MM.1S (cell line): ENCODE measurements at regions not wholly inside any gene's neighbourhood (a gene's known extent, or its start where the extent isn't known, plus 50 kb on each side); places are given as distances from the start of the nearest gene placed in this dataset.

Experiments
- DNase-seq: peaks from one replicate; pipeline ENCODE4 v3.0.0-alpha.2; 2015
- H2AFZ ChIP-seq: fragments of 300-600 bp; sonication (generic); 2 replicates; pipeline ENCODE4 v1.6.0; 2016; ENCODE audit warnings: antibody characterized with exemption, low read length
- H3F3A ChIP-seq: fragments of 300-600 bp; sonication (generic); 2 replicates; pipeline ENCODE4 v1.6.1; 2016; ENCODE audit warnings: mild to moderate bottlenecking, antibody characterized with exemption, low read length, moderate library complexity, mixed read lengths; ENCODE audit not compliant: insufficient read depth
- H3K27ac ChIP-seq: fragments of 300-600 bp; sonication (generic); 2 replicates; pipeline ENCODE4 v1.5.1; 2016; ENCODE audit warnings: mild to moderate bottlenecking, low read length
- H3K27me3 ChIP-seq: fragments of 300-600 bp; sonication (generic); replicated peaks from 2 replicates; pipeline ENCODE4 v1.6.0; 2016; ENCODE audit warnings: low read length; ENCODE audit not compliant: insufficient read depth
- H3K36me3 ChIP-seq: fragments of 300-600 bp; sonication (generic); replicated peaks from 2 replicates; pipeline ENCODE4 v1.6.1; 2016; ENCODE audit warnings: mild to moderate bottlenecking, low read length, mixed read lengths; ENCODE audit not compliant: insufficient read depth
- H3K4me1 ChIP-seq: fragments of 300-600 bp; sonication (generic); 2 replicates; pipeline ENCODE4 v1.6.1; 2016; ENCODE audit warnings: low read length, mixed read lengths
- H3K4me2 ChIP-seq: fragments of 300-600 bp; sonication (generic); 2 replicates; pipeline ENCODE4 v1.6.0; 2016; ENCODE audit warnings: low read depth, low read length
- H3K4me3 ChIP-seq: fragments of 300-600 bp; sonication (generic); 2 replicates; pipeline ENCODE4 v1.5.1; 2016; ENCODE audit warnings: low read length, mixed read lengths
- H3K79me2 ChIP-seq: fragments of 300-600 bp; sonication (generic); 2 replicates; pipeline ENCODE4 v1.6.1; 2016; ENCODE audit warnings: mixed run types, low read length, mixed read lengths
- H3K9ac ChIP-seq: fragments of 300-600 bp; sonication (generic); 2 replicates; pipeline ENCODE4 v1.6.1; 2016; ENCODE audit warnings: low read length, mixed read lengths
- H3K9me2 ChIP-seq: fragments of 300-600 bp; sonication (generic); replicated peaks from 2 replicates; pipeline ENCODE4 v1.6.1; 2016; ENCODE audit warnings: mild to moderate bottlenecking, low read length, mixed read lengths; ENCODE audit not compliant: insufficient read depth
- H3K9me3 ChIP-seq: fragments of 300-600 bp; sonication (generic); replicated peaks from 2 replicates; pipeline ENCODE4 v1.6.1; 2016; ENCODE audit warnings: mild to moderate bottlenecking, low read length, mixed read lengths; ENCODE audit not compliant: insufficient read depth
- H4K20me1 ChIP-seq: fragments of 300-600 bp; sonication (generic); 2 replicates; pipeline ENCODE4 v1.6.1; 2016; ENCODE audit warnings: mild to moderate bottlenecking, low read length, moderate library complexity, mixed read lengths; ENCODE audit not compliant: insufficient read depth
- EZH2 ChIP-seq: fragments of 300-600 bp; sonication (generic); optimal IDR thresholded peaks from 2 replicates; pipeline ENCODE3; 2017; ENCODE audit warnings: low read depth, mild to moderate bottlenecking, antibody characterized with exemption, low read length, mixed read lengths
- EZH2phosphoT487 ChIP-seq: fragments of 300-600 bp; sonication (generic); IDR thresholded peaks from 2 replicates; pipeline ENCODE4 v1.6.1; 2018; ENCODE audit warnings: antibody characterized with exemption, low read length
- TF ChIP-seq, protein P1 (sequence below): fragments of 300-600 bp; sonication (generic); IDR thresholded peaks from 2 replicates; pipeline ENCODE4 v1.5.1; 2016; ENCODE audit warnings: antibody characterized with exemption, low read length, mixed read lengths

DNA sequence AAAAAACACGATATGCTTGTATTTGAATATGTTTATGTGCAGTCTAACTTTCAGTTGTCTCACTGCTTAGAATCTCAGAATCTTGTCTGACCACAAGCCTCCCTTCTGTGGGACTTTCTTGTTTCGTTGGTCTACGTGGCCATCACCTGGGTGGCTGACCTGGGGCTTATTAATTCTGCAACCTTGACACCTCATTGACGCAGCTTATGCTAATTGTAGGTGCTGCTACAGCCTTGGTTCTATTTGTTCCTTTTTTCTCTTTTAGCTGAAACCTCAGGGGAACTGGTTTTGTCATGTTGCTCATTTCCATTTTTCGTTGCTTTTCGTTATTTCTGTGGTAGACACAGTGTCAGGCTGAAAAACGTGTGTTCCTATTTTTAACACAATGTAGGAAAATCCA lies 273.7 kb downstream of the SLC4A3 start:
- Histone ChIP-seq H3K4me1 (no peaks in the 10 kb centered on the region), H3K79me2 (no peaks in the 10 kb centered on the region), H2AFZ (no peak overlapping the region), H3K9me3 (no peaks in the 10 kb centered on the region), H3K27me3 (no peaks in the 10 kb centered on the region), H3F3A (no peaks in the 10 kb centered on the region), H3K9me2 (no peaks in the 10 kb centered on the region), H3K4me3 (no peak overlapping the region), H3K27ac (no peak overlapping the region; the same call in 1 of the 2 replicates), H3K4me2 (no peak overlapping the region), H3K9ac (no peak overlapping the region), H3K36me3 (no peaks in the 10 kb centered on the region), H4K20me1 (no peaks in the 10 kb centered on the region)
- DNase-seq = peak; percentile 33
- TF ChIP-seq, protein P1, sequence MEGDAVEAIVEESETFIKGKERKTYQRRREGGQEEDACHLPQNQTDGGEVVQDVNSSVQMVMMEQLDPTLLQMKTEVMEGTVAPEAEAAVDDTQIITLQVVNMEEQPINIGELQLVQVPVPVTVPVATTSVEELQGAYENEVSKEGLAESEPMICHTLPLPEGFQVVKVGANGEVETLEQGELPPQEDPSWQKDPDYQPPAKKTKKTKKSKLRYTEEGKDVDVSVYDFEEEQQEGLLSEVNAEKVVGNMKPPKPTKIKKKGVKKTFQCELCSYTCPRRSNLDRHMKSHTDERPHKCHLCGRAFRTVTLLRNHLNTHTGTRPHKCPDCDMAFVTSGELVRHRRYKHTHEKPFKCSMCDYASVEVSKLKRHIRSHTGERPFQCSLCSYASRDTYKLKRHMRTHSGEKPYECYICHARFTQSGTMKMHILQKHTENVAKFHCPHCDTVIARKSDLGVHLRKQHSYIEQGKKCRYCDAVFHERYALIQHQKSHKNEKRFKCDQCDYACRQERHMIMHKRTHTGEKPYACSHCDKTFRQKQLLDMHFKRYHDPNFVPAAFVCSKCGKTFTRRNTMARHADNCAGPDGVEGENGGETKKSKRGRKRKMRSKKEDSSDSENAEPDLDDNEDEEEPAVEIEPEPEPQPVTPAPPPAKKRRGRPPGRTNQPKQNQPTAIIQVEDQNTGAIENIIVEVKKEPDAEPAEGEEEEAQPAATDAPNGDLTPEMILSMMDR = no peak
- TF ChIP-seq EZH2phosphoT487 (no peak), EZH2 (no peak)

DNA sequence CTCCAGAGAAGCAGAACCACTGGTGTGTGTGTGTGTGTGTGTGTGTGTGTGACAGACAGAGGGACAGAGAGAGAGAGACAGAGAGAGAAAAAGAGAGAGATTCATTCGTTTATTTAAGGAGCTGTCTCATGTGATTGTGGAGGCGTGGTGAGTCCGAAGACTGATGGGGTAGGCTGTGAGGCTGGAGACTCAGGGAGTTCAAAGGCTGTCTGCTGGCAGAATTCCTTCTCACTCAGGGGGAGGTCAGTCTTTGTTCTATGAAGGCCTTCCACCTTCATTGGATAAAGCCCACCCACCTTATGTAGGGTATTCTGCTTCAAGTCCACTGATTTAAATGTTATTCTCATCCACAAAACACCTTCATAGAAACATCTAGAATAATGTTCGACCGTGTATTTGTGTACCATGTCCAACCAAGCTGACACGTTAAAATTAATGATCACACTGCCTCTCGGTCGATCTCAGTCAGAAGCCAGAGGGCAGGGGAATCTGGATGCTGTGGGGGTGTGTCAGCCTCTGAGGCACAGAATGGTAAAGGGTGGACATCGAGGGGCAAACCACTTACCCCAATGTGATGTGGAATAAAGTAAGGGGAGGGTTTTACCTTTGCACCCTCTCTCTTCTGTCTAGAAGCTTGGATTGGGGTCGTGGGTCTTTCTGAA lies 275.6 kb downstream of the SLC4A3 start:
- Histone ChIP-seq H3K4me3 (no peak overlapping the region), H3K4me2 (no peak overlapping the region), H3K4me1 (no peaks in the 10 kb centered on the region), H3K79me2 (no peaks in the 10 kb centered on the region), H3K9ac (no peak overlapping the region), H3K36me3 (no peaks in the 10 kb centered on the region), H3K27me3 (no peaks in the 10 kb centered on the region), H4K20me1 (no peaks in the 10 kb centered on the region), H3K9me2 (no peaks in the 10 kb centered on the region), H2AFZ (no peak overlapping the region), H3K9me3 (no peaks in the 10 kb centered on the region), H3F3A (no peaks in the 10 kb centered on the region), H3K27ac (no peak overlapping the region)
- DNase-seq = no peak
- TF ChIP-seq, protein P1 = no peak
- TF ChIP-seq EZH2 = no peak
- no peak for TF ChIP-seq EZH2phosphoT487

DNA sequence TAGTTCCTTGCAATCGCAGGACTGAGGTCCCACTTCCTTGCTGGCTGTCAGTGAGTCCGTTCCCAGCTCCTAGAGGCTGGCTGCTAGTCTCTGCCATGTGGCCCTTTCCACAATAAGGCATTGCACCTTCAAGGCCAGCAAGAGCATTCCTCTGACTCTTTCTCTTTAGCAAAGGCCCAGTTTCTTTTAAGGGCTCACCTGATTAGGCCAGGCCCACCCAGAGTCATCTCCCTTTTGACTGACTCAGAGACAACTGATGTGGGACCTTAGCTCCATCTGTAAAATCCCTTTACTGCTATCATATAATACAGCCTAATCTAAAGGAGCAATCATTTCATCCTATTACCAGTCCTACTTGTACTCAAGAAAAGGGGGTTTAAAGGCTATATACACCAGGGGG lies 278.2 kb downstream of the SLC4A3 start:
- Histone ChIP-seq H3K9me2 (no peaks in the 10 kb centered on the region), H3K9me3 (no peaks in the 10 kb centered on the region), H4K20me1 (no peaks in the 10 kb centered on the region), H2AFZ (no peak overlapping the region), H3K36me3 (no peaks in the 10 kb centered on the region), H3K27me3 (no peaks in the 10 kb centered on the region), H3K4me2 (no peak overlapping the region), H3K79me2 (no peaks in the 10 kb centered on the region), H3K27ac (no peak overlapping the region), H3F3A (no peaks in the 10 kb centered on the region), H3K4me1 (no peaks in the 10 kb centered on the region), H3K4me3 (no peak overlapping the region), H3K9ac (no peak overlapping the region)
- no peak for DNase-seq
- TF ChIP-seq, protein P1 = no peak
- TF ChIP-seq EZH2 (no peak), EZH2phosphoT487 (no peak)
